ENCODE measurements at regions not wholly inside any gene's neighbourhood (a gene's known extent, or its start where the extent isn't known, plus 50 kb on each side); places are given as distances from the start of the nearest gene placed in this dataset.

- no peak for DNase-seq
These were observed 166.0 kb downstream of the TRMT11 start for GRCh38 chr6:126152372-126152745.

- DNase-seq = no peak
These were observed 167.3 kb downstream of the TRMT11 start for GRCh38 chr6:126153661-126154060.

- DNase-seq = no peak
These were observed 170.6 kb downstream of the TRMT11 start for GRCh38 chr6:126156973-126157372.

- DNase-seq = no peak
These were observed 172.2 kb upstream of the CENPW start for GRCh38 chr6:126167726-126168125.

- no peak for DNase-seq
These were observed 169.5 kb upstream of the CENPW start for GRCh38 chr6:126170433-126170832.

GRCh38 chr6:126170978-126171382 lies 168.9 kb upstream of the CENPW start:
- DNase-seq = peak; percentile 22

GRCh38 chr6:126172131-126172530 lies 167.8 kb upstream of the CENPW start:
- DNase-seq = no peak

- DNase-seq = no peak
These were observed 166.7 kb upstream of the CENPW start for GRCh38 chr6:126173265-126173664.

- DNase-seq = no peak
These were observed 165.2 kb upstream of the CENPW start for GRCh38 chr6:126174697-126175096.

- no peak for DNase-seq
These were observed 164.7 kb upstream of the CENPW start for GRCh38 chr6:126175251-126175650.

GRCh38 chr6:126176282-126176681 lies 163.6 kb upstream of the CENPW start:
- DNase-seq = no peak

GRCh38 chr6:126180585-126180984 lies 159.3 kb upstream of the CENPW start:
- no peak for DNase-seq

GRCh38 chr6:126181173-126181741 lies 158.7 kb upstream of the CENPW start:
- DNase-seq = no peak

- DNase-seq = no peak
These were observed 158.0 kb upstream of the CENPW start for GRCh38 chr6:126181890-126182289.

- no peak for DNase-seq
These were observed 157.1 kb upstream of the CENPW start for GRCh38 chr6:126182650-126183311.

- no peak for DNase-seq
These were observed 154.1 kb upstream of the CENPW start for GRCh38 chr6:126185774-126186173.

- DNase-seq = no peak
These were observed 151.5 kb upstream of the CENPW start for GRCh38 chr6:126188279-126188909.

GRCh38 chr6:126195625-126196236 lies 144.2 kb upstream of the CENPW start:
- no peak for DNase-seq

GRCh38 chr6:126198631-126199030 lies 141.3 kb upstream of the CENPW start:
- DNase-seq = no peak

GRCh38 chr6:126199466-126199865 lies 140.4 kb upstream of the CENPW start:
- no peak for DNase-seq

- no peak for DNase-seq
These were observed 137.2 kb upstream of the CENPW start for GRCh38 chr6:126202707-126203106.

GRCh38 chr6:126204126-126204525 lies 135.8 kb upstream of the CENPW start:
- no peak for DNase-seq

- no peak for DNase-seq
These were observed 135.3 kb upstream of the CENPW start for GRCh38 chr6:126204598-126204997.

All from NCI-H1436 (cell line).